Panc1 (cell line): ENCODE measurements at regions not wholly inside any gene's neighbourhood (a gene's known extent, or its start where the extent isn't known, plus 50 kb on each side); places are given as distances from the start of the nearest gene placed in this dataset.

Source experiments
- CTCF ChIP-seq: fragments of 450-650 bp; IDR thresholded peaks from 2 replicates; pipeline ENCODE4 v1.5.1; 2017; ENCODE audit warnings: mild to moderate bottlenecking
- REST ChIP-seq, 2 experiments: IDR thresholded peaks; 2 replicates each; pipeline ENCODE4 v1.6.1; 2011 to 2012; ENCODE audit warnings: low read depth in 2 of 2, control low read depth in 1 of 2, low read length in 1 of 2, mild to moderate bottlenecking in 1 of 2, moderate library complexity in 1 of 2; ENCODE audit not compliant: insufficient read depth in 1 of 2
- SIN3A ChIP-seq: IDR thresholded peaks from 2 replicates; pipeline ENCODE4 v1.6.1; 2012; ENCODE audit warnings: low read depth, mild to moderate bottlenecking, low read length, moderate library complexity, borderline replicate concordance; ENCODE audit not compliant: insufficient read depth

- TF ChIP-seq REST (IDR thresholded peaks at IDR 0.05; ENCODE audit: insufficient read depth in 1 of 2, low read depth in 2 of 2, low read length in 1 of 2) (no peak), CTCF (no peak), SIN3A (no peak)
These were observed 762.3 kb upstream of the GRM7 start for GRCh38 chr3:6098516-6099157.
